ENCODE measurements at regions not wholly inside any gene's neighbourhood (a gene's known extent, or its start where the extent isn't known, plus 50 kb on each side); places are given as distances from the start of the nearest gene placed in this dataset.

- in situ Hi-C loops (cut with MboI) = no loop called here
- TF ChIP-seq ZBTB4 (CRISPR knock-in tag; IDR thresholded peaks at IDR 0.05) (no peak), POLR2A (IDR thresholded peaks at IDR 0.05; ENCODE audit: low read depth, low read length) (no peak), SKIL (IDR thresholded peaks at IDR 0.05; ENCODE audit: low read depth, poor library complexity, severe bottlenecking) (no peak), MLLT1 (IDR thresholded peaks at IDR 0.05) (no peak), PML (IDR thresholded peaks at IDR 0.05; ENCODE audit: low read length) (no peak), SREBF1 (IDR thresholded peaks at IDR 0.05; ENCODE audit: low read length) (no peak), SP1 (IDR thresholded peaks at IDR 0.05; ENCODE audit: low read depth, low read length) (no peak), USF2 (IDR thresholded peaks at IDR 0.05; ENCODE audit: borderline replicate concordance, low read depth, low read length) (no peak), IRF4 (IDR thresholded peaks at IDR 0.05; ENCODE audit: low read depth, low read length) (no peak), ATF3 (IDR thresholded peaks at IDR 0.05; ENCODE audit: borderline replicate concordance, extremely low read depth, low read depth, low read length) (no peak), RELA (IDR thresholded peaks at IDR 0.05; ENCODE audit: borderline replicate concordance, partially characterized antibody) (no peak), MEF2B (IDR thresholded peaks at IDR 0.05; ENCODE audit: partially characterized antibody, poor library complexity, severe bottlenecking) (no peak), POLR2AphosphoS5 (IDR thresholded peaks at IDR 0.05; ENCODE audit: low read length) (no peak), E2F4 (IDR thresholded peaks at IDR 0.05; ENCODE audit: low read depth, low read length) (no peak), KDM1A (IDR thresholded peaks at IDR 0.05; ENCODE audit: borderline replicate concordance) (no peak), BRCA1 (IDR thresholded peaks at IDR 0.05; ENCODE audit: low read depth, low read length) (no peak)
Measured at GRCh38 chr7:17013204-17013603, 131.4 kb upstream of the AGR3 start.

More at GRCh38 chr7:17013204-17013603, 131.4 kb upstream of the AGR3 start:
- no peak overlapping the region for H3K27ac ChIP-seq (ENCODE audit: control insufficient read depth, insufficient read depth)
- no peaks in the 10 kb centered on the region for H3K9me3 ChIP-seq (replicated peaks; ENCODE audit: control insufficient read depth, insufficient read depth, low read length)
- H3K9ac ChIP-seq (ENCODE audit: control insufficient read depth, insufficient read depth, low read length) = no peak overlapping the region
- H3K79me2 ChIP-seq (ENCODE audit: control insufficient read depth, insufficient read depth, low read length) = no peaks in the 10 kb centered on the region
- H4K20me1 ChIP-seq (ENCODE audit: control insufficient read depth, insufficient read depth) = no peaks in the 10 kb centered on the region
- no peak for DNase-seq (ENCODE audit: low read depth, low spot score)
- no peak for ATAC-seq
- RAD21 ChIA-PET (ENCODE audit: unreplicated experiment) = interaction anchor here (0.6 kb wide), 2 partner anchors 21 to 288 kb away, joined by 3 read pairs; no protein-coding TSS in a partner anchor
- CTCF ChIA-PET = interaction anchor here (1.0 to 4.7 kb wide), 3 partner anchors 15 to 289 kb away, joined by 3 to 24 read pairs (median 4); no protein-coding TSS in a partner anchor
- SMC1A ChIA-PET (ENCODE audit: uncharacterized antibody, unreplicated experiment) = interaction anchor here (1.0 to 2.8 kb wide), 3 partner anchors 50 to 288 kb away, joined by 3 to 16 read pairs (median 6); no protein-coding TSS in a partner anchor
- 77% methylated on average over 3 of the region's 3 CpGs for WGBS (ENCODE audit: insufficient coverage, insufficient replicate concordance, low lambda C conversion rate, missing lambda C conversion rate)
- no peaks in the 10 kb centered on the region for H3K4me1 ChIP-seq (ENCODE audit: control insufficient read depth, insufficient read depth, low read length)
- no peaks in the 10 kb centered on the region for H3K36me3 ChIP-seq (ENCODE audit: control insufficient read depth in 2 of 2, insufficient read depth in 2 of 2, low read length in 1 of 2)
- H3K4me3 ChIP-seq = no peak overlapping the region
- no peaks in the 10 kb centered on the region for H3K27me3 ChIP-seq (replicated peaks in 1 of 2; ENCODE audit: control insufficient read depth in 2 of 2, insufficient read depth in 2 of 2, low read length in 1 of 2)
- intact Hi-C loops (cut with micrococcal nuclease; ENCODE audit: unreplicated experiment) = loop anchor here (10.0 kb wide), 1 partner anchor 142 kb away; no protein-coding TSS in a partner anchor
- FAIRE-seq = no peak
- H2AFZ ChIP-seq (ENCODE audit: control insufficient read depth, low read depth, low read length) = no peak overlapping the region
- H3K4me2 ChIP-seq (ENCODE audit: control insufficient read depth, insufficient read depth) = no peak overlapping the region
- no TSS peak for BruUV-seq (replicated peaks)
- POLR2A ChIA-PET = interaction anchor here (0.6 kb wide), 1 partner anchor 48 kb away, joined by 3 read pairs; no protein-coding TSS in a partner anchor
